Stimulated activated naive CD8-positive, alpha-beta T cell treated with anti-CD3 and anti-CD28 coated beads, Interleukin-15, amount 100 ng/mL, for 72 hours (primary cell): ENCODE measurements at regions not wholly inside any gene's neighbourhood (a gene's known extent, or its start where the extent isn't known, plus 50 kb on each side); places are given as distances from the start of the nearest gene placed in this dataset.

ENCODE experiments used
- ATAC-seq: fragments of 150-1000 bp; cut with Tn5 transposase; 2 replicates; pipeline ENCODE4 v1.10.0; 2021; ENCODE audit warnings: mild to moderate bottlenecking, moderate library complexity
- DNase-seq, 2 donors: peaks; one replicate each; pipeline ENCODE4 v3.0.0; 2021 to 2022
- H3K27ac Mint-ChIP-seq, 2 donors: one replicate each; pipeline ENCODE4 v1.8.0; 2022; ENCODE audit warnings: mild to moderate bottlenecking in 2 of 2, mixed read lengths in 2 of 2, moderate library complexity in 2 of 2
- H3K27me3 Mint-ChIP-seq: one replicate; pipeline ENCODE4 v1.8.0; 2022; ENCODE audit warnings: mixed read lengths
- H3K4me1 Mint-ChIP-seq: one replicate; pipeline ENCODE4 v1.8.0; 2022; ENCODE audit warnings: mild to moderate bottlenecking, mixed read lengths
- H3K4me3 Mint-ChIP-seq, 2 donors: one replicate each; pipeline ENCODE4 v1.8.0; 2022; ENCODE audit warnings: mild to moderate bottlenecking in 2 of 2, mixed read lengths in 2 of 2, moderate library complexity in 1 of 2
- H3K9me3 Mint-ChIP-seq, 2 donors: one replicate each; pipeline ENCODE4 v1.8.0; 2022; ENCODE audit warnings: mixed read lengths in 2 of 2

DNA sequence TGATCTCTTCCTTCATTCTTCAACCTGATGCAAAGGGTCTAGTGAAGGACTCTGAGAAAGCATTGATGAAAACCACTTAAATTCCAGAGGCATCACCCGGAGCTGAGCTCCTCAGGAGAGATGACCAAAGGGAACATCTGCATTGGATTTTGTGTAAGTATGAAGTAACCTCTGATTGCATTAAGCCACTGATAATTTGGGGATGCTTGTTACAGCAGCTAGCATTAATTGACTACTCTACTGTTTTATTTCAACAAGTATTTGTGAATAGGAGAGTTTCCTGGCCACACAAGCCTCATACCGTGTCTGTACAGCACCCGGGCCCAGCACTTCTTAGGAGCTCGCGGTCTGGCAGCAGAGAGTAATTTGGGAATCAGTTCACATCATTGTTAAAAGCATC lies 250.7 kb upstream of the POU3F1 start:
- Mint-ChIP-seq H3K27me3 (peaks cover 56% of the 10 kb centered on the region), H3K27ac (no peak overlapping the region), H3K4me1 (peaks cover 13% of the 10 kb centered on the region), H3K9me3 (no peaks in the 10 kb centered on the region), H3K4me3 (no peak overlapping the region)
- ATAC-seq = no peak
- no peak for DNase-seq

DNA sequence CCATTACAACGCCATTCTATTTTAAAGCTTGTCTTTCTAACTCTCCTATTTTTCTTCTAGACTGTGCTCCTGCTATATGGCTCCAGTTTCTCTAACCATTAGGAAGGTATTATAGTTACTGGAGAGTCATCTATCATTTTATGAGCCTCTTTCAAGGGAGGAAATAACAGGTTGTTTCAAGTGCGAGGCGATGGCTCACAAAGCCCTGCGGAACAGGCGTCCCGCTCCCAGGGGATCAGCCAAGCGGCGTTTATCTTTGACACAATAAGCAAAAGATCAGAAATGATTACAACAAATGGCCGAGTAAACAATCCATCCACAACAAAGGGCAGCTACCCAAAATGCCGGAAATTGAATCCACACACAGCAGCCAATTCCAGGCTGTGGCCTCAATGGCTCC lies 249.5 kb upstream of the POU3F1 start:
- H3K27me3 Mint-ChIP-seq = peaks cover 68% of the 10 kb centered on the region
- peaks cover 13% of the 10 kb centered on the region for H3K4me1 Mint-ChIP-seq
- no peak overlapping the region for H3K27ac Mint-ChIP-seq
- H3K4me3 Mint-ChIP-seq = no peak overlapping the region
- DNase-seq (no peak), ATAC-seq (no peak)
- no peaks in the 10 kb centered on the region for H3K9me3 Mint-ChIP-seq

- Mint-ChIP-seq H3K27me3 (peaks cover 74% of the 10 kb centered on the region), H3K27ac (no peak overlapping the region), H3K4me1 (peaks cover 13% of the 10 kb centered on the region), H3K4me3 (no peak overlapping the region), H3K9me3 (no peaks in the 10 kb centered on the region)
- ATAC-seq (no peak), DNase-seq (no peak)
Observed at GRCh38 chr1:38293567-38293966, 247.0 kb upstream of the POU3F1 start.

DNA sequence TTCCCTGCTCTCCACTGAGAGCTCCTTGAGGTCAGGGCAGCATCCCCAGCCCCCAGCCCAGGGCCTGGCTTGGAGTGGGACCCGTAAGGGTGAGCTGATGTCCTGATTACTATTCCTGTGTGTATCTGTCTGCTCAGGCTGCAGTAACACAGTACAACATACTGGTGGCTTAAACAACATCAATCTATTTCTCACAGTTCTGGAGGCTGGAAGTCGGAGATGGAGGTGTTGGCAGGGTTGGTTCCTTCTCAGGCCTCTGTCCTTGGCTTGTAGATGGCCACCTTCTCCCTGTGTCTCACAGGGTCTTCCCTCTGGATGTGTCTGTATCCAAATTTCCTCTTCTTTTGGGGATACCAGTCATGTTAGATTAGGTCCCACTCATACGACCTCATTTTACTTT lies 246.4 kb upstream of the POU3F1 start:
- H3K9me3 Mint-ChIP-seq = no peaks in the 10 kb centered on the region
- DNase-seq = no peak
- ATAC-seq = no peak
- H3K27ac Mint-ChIP-seq = no peak overlapping the region
- peaks cover 7% of the 10 kb centered on the region for H3K4me1 Mint-ChIP-seq
- peaks cover 68% of the 10 kb centered on the region for H3K27me3 Mint-ChIP-seq
- no peak overlapping the region for H3K4me3 Mint-ChIP-seq

GRCh38 chr1:38291906-38292521 lies 245.4 kb upstream of the POU3F1 start:
- Mint-ChIP-seq H3K4me3 (no peak overlapping the region), H3K27me3 (peaks cover 63% of the 10 kb centered on the region)

DNA sequence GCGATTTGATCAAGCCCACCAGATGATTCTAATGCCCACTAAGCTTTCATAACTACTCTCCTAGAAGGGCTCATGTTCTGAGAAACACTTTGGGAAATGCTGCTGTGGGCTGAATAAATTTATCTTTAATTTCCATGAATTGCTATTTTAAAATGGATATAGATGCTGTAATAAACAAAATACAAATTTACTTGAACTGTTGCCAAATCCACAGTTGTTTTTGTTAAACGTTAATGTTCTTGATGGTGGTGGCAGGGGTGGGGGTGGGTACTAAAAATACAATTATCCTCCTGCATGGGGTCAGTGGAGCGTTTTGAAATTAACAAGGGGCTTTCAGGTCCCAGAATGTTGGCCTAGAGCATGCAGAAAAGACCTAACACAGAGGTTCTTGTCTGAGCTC lies 244.7 kb upstream of the POU3F1 start:
- DNase-seq (no peak), ATAC-seq (no peak)
- Mint-ChIP-seq H3K9me3 (no peaks in the 10 kb centered on the region), H3K27me3 (peaks cover 56% of the 10 kb centered on the region), H3K4me1 (peaks cover 6% of the 10 kb centered on the region), H3K27ac (no peak overlapping the region), H3K4me3 (no peak overlapping the region)

More at GRCh38 chr1:38291906-38292521, 245.4 kb upstream of the POU3F1 start:
- Mint-ChIP-seq H3K9me3 (no peaks in the 10 kb centered on the region), H3K4me1 (peaks cover 6% of the 10 kb centered on the region), H3K27ac (no peak overlapping the region)
- ATAC-seq (no peak), DNase-seq (no peak)

DNA sequence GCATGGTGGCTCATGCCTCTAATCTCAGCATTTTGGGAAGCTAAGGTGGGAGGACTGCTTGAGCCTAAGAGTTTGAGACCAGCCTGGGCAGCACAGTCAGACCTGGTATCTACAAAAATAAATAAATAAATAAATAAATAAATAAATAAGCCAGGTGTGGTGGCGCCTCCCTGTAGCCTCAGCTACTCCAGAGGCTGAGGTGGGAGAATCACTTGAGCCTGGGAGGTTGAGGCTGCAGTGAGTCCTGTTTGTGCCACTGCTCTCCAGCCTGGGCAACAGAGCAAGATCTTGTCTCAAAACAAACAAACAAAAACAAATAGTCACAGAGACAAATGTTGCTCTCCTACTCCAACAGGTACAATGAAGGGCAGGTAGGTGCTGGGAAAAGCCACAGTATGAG lies 242.4 kb upstream of the POU3F1 start:
- H3K4me3 Mint-ChIP-seq = no peak overlapping the region
- ATAC-seq = no peak
- H3K27ac Mint-ChIP-seq = no peak overlapping the region
- no peak for DNase-seq
- peaks cover 6% of the 10 kb centered on the region for H3K4me1 Mint-ChIP-seq
- peaks cover 41% of the 10 kb centered on the region for H3K27me3 Mint-ChIP-seq
- H3K9me3 Mint-ChIP-seq = no peaks in the 10 kb centered on the region

GRCh38 chr1:38287547-38287946 lies 241.0 kb upstream of the POU3F1 start:
- Mint-ChIP-seq H3K27ac (no peak overlapping the region), H3K4me1 (peaks cover 1% of the 10 kb centered on the region), H3K4me3 (no peak overlapping the region), H3K9me3 (no peaks in the 10 kb centered on the region), H3K27me3 (peaks cover 44% of the 10 kb centered on the region)
- ATAC-seq (no peak), DNase-seq (no peak)

- Mint-ChIP-seq H3K27me3 (peaks cover 44% of the 10 kb centered on the region), H3K27ac (no peak overlapping the region), H3K9me3 (no peaks in the 10 kb centered on the region), H3K4me3 (no peak overlapping the region), H3K4me1 (no peaks in the 10 kb centered on the region)
- ATAC-seq (no peak), DNase-seq (no peak)
Observed at GRCh38 chr1:38287036-38287435, 240.4 kb upstream of the POU3F1 start.

GRCh38 chr1:38285807-38286530 lies 239.4 kb upstream of the POU3F1 start:
- ATAC-seq (no peak), DNase-seq (no peak)
- Mint-ChIP-seq H3K27me3 (peaks cover 42% of the 10 kb centered on the region), H3K9me3 (no peaks in the 10 kb centered on the region), H3K27ac (no peak overlapping the region), H3K4me1 (no peaks in the 10 kb centered on the region), H3K4me3 (no peak overlapping the region)

- no peak overlapping the region for H3K4me3 Mint-ChIP-seq
- no peaks in the 10 kb centered on the region for H3K4me1 Mint-ChIP-seq
- no peak overlapping the region for H3K27ac Mint-ChIP-seq
- DNase-seq (no peak), ATAC-seq (no peak)
- peaks cover 46% of the 10 kb centered on the region for H3K27me3 Mint-ChIP-seq
- H3K9me3 Mint-ChIP-seq = peaks cover 2 to 7% of the 10 kb centered on the region in 2 donors
Observed at GRCh38 chr1:38284953-38285352, 238.4 kb upstream of the POU3F1 start.

DNA sequence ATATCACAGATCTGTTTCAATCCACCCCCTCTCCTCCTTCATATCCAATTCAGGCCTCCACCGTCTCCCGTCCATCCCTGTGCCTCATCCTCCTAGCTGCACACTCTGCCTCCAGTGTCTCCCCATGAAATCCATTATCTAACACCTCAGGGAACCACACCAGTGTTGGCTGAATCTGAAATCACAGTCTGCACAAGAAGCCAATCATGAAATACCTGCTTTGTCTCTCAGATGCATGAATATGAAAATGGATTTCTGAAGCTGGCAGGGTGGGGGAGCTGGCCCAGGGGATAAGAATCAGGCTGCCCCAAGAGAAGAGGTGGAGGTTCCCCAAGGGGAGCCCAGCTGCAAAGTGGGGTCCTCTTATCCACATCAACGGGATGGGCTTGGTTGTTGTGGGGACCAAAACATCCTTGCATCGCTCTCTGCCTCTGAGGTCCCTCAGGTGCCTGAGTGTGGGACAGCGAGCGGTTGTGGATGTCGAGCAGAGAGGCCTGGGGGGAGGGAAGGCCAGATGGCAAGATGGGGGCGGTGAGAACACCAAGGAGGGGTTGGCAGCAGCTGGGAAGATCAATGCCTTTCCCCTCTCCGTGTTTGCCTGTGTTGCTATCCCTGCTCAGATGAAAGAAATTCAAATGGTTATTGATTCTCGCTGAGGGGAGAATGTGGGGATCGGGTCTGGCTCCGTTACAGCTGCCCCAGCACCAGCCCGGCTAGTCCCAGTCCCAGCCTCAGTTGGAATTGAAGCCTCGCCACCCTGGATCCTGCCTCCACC lies 237.3 kb upstream of the POU3F1 start:
- DNase-seq (no peak), ATAC-seq (no peak)
- peaks cover 38% of the 10 kb centered on the region for H3K27me3 Mint-ChIP-seq
- no peak overlapping the region for H3K27ac Mint-ChIP-seq
- H3K9me3 Mint-ChIP-seq = peaks cover 12 to 16% of the 10 kb centered on the region in 2 donors
- no peaks in the 10 kb centered on the region for H3K4me1 Mint-ChIP-seq
- no peak overlapping the region for H3K4me3 Mint-ChIP-seq

DNA sequence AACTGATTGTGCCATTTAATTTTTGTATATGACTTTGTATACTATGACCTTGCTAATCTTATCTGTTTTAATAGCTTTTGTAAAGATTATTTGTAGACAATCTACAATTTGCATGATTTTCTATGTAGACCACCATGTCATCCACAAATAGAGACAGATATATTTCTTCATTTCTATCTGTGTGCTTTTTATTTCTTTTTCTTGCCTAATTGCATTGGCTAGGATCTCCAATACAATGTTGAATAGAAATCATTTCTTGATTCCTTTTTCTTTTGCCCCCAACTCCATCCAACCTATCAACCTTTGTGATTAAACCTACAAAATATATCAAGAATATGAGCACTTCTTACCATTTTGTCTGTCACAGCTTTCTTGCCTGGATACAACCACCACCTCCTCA lies 232.6 kb upstream of the POU3F1 start:
- Mint-ChIP-seq H3K27ac (no peak overlapping the region), H3K9me3 (peaks cover 16 to 25% of the 10 kb centered on the region in 2 donors), H3K4me1 (no peaks in the 10 kb centered on the region), H3K27me3 (peaks cover 48% of the 10 kb centered on the region), H3K4me3 (no peak overlapping the region)
- ATAC-seq (no peak), DNase-seq (no peak)

DNA sequence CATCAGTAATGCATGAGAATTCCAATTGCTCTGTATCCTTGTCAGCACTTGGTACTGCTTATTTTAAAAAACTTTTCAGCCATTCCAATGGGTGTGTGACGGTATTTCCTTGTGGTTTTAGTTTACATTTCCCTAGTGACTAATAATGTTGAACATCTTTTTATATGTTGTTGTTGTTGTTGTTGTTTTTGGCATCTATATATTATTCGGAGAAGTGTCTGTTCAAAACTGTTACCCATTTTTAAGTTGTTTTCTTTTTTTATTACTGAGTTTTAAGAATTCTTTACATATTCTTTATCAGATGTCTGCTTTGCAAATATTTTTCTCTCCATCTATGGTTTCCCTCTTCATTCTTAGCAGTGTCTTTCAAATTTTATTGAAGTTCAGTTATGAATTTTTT lies 231.1 kb upstream of the POU3F1 start:
- no peak for ATAC-seq
- H3K4me1 Mint-ChIP-seq = no peaks in the 10 kb centered on the region
- H3K27me3 Mint-ChIP-seq = peaks cover 42% of the 10 kb centered on the region
- peaks cover 16 to 25% of the 10 kb centered on the region in 2 donors for H3K9me3 Mint-ChIP-seq
- no peak overlapping the region for H3K4me3 Mint-ChIP-seq
- no peak for DNase-seq
- no peak overlapping the region for H3K27ac Mint-ChIP-seq

- Mint-ChIP-seq H3K4me1 (no peaks in the 10 kb centered on the region), H3K27ac (no peak overlapping the region), H3K27me3 (peaks cover 44% of the 10 kb centered on the region), H3K9me3 (peaks cover 16 to 25% of the 10 kb centered on the region in 2 donors), H3K4me3 (no peak overlapping the region)
- DNase-seq (no peak), ATAC-seq (no peak)
Observed at GRCh38 chr1:38275960-38276359, 229.4 kb upstream of the POU3F1 start.

DNA sequence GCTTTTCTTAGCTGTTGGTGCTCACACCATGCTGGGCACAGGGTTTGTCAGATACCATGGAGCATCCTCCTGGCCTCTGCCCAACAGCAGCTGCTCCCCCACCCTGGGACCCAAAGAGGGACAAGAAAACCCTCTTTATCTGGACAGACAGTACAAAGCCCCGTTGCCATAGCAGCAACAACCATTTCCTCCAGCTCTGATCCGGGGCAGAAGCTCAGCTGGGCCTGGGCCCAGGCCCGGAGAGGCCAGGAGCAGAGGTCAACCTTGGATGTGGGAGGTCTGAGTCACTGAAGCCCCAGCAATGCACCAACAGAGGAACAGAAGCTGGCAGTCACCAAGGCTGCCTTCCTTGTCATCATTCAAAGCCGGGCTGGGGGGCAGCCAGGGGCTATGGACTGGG lies 228.4 kb upstream of the POU3F1 start:
- peaks cover 9 to 24% of the 10 kb centered on the region in 2 donors for H3K9me3 Mint-ChIP-seq
- H3K4me1 Mint-ChIP-seq = no peaks in the 10 kb centered on the region
- DNase-seq = no peak
- peaks cover 47% of the 10 kb centered on the region for H3K27me3 Mint-ChIP-seq
- ATAC-seq = no peak
- H3K4me3 Mint-ChIP-seq = no peak overlapping the region
- H3K27ac Mint-ChIP-seq = no peak overlapping the region
